Neural cell (in vitro differentiated cells): ENCODE measurements at regions not wholly inside any gene's neighbourhood (a gene's known extent, or its start where the extent isn't known, plus 50 kb on each side); places are given as distances from the start of the nearest gene placed in this dataset.

Experiments
- CTCF ChIP-seq: fragments of 450-650 bp; IDR thresholded peaks from 2 replicates; pipeline ENCODE4 v1.5.1; 2014; ENCODE audit warnings: antibody characterized with exemption, mild to moderate bottlenecking, moderate library complexity; ENCODE audit not compliant: poor library complexity, severe bottlenecking
- EP300 ChIP-seq: fragments of 450-650 bp; conservative IDR thresholded peaks from 2 replicates; pipeline ENCODE4 v1.6.1; 2014; ENCODE audit warnings: antibody characterized with exemption, mild to moderate bottlenecking, moderate library complexity; ENCODE audit not compliant: poor library complexity, severe bottlenecking
- EZH2 ChIP-seq: fragments of 200-600, 300-800 bp; shearing (Covaris generic), sonication (generic); IDR thresholded peaks from 2 replicates; pipeline ENCODE4 v1.6.1; 2014; ENCODE audit warnings: antibody characterized with exemption, low read length, borderline replicate concordance, mild to moderate bottlenecking; ENCODE audit not compliant: insufficient read depth, poor library complexity, severe bottlenecking
- MXI1 ChIP-seq: fragments of 450-650 bp; conservative IDR thresholded peaks from 2 replicates; pipeline ENCODE4 v1.6.1; 2014; ENCODE audit warnings: antibody characterized with exemption, mild to moderate bottlenecking; ENCODE audit not compliant: poor library complexity, severe bottlenecking
- POLR2AphosphoS5 ChIP-seq: IDR thresholded peaks from 2 replicates; pipeline ENCODE4 v1.6.1; 2012
- RAD21 ChIP-seq: fragments of 450-650 bp; conservative IDR thresholded peaks from 2 replicates; pipeline ENCODE4 v1.6.1; 2014; ENCODE audit warnings: antibody characterized with exemption, mild to moderate bottlenecking, moderate library complexity
- REST ChIP-seq: IDR thresholded peaks from 2 replicates; pipeline ENCODE4 v1.6.1; 2012; ENCODE audit warnings: borderline replicate concordance
- SMC3 ChIP-seq: fragments of 450-650 bp; conservative IDR thresholded peaks from 2 replicates; pipeline ENCODE4 v1.6.1; 2014; ENCODE audit warnings: antibody characterized with exemption, mild to moderate bottlenecking, moderate library complexity; ENCODE audit not compliant: poor library complexity
- TAF1 ChIP-seq: IDR thresholded peaks from 2 replicates; pipeline ENCODE4 v1.6.1; 2012; ENCODE audit warnings: low read depth

GRCh38 chr4:122533841-122534240 is 77.3 kb upstream of the IL2 start:
- TF ChIP-seq EZH2: no peak
- TF ChIP-seq CTCF: no peak
- no peak for TF ChIP-seq POLR2AphosphoS5
- no peak for TF ChIP-seq EP300
- TF ChIP-seq REST: no peak
- no peak for TF ChIP-seq SMC3
- TF ChIP-seq MXI1: no peak
- TF ChIP-seq TAF1: no peak
- TF ChIP-seq RAD21: no peak
